ENCODE measurements at regions not wholly inside any gene's neighbourhood (a gene's known extent, or its start where the extent isn't known, plus 50 kb on each side); places are given as distances from the start of the nearest gene placed in this dataset.

DNA sequence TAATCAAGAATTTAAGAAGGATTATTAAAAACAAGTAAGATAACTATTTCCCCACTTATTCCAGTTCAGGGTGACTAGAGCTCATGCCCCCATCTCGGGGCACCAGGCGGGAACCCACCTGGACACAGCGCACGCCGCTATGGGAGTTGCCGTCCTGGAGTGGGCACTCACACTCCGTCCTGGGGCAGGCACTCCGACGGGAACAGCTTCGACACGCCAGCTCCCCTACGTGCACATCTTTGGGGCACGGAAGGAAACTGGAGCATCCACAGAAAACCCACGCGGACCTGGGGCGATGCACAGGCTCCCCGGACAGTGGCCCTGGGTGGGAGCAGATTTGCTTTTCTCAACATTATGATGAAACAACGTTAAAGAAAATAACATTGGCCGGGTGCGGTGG lies 52.0 kb upstream of the GATA5 start:
- DNase-seq (ENCODE audit: low read depth) = no peak

DNA sequence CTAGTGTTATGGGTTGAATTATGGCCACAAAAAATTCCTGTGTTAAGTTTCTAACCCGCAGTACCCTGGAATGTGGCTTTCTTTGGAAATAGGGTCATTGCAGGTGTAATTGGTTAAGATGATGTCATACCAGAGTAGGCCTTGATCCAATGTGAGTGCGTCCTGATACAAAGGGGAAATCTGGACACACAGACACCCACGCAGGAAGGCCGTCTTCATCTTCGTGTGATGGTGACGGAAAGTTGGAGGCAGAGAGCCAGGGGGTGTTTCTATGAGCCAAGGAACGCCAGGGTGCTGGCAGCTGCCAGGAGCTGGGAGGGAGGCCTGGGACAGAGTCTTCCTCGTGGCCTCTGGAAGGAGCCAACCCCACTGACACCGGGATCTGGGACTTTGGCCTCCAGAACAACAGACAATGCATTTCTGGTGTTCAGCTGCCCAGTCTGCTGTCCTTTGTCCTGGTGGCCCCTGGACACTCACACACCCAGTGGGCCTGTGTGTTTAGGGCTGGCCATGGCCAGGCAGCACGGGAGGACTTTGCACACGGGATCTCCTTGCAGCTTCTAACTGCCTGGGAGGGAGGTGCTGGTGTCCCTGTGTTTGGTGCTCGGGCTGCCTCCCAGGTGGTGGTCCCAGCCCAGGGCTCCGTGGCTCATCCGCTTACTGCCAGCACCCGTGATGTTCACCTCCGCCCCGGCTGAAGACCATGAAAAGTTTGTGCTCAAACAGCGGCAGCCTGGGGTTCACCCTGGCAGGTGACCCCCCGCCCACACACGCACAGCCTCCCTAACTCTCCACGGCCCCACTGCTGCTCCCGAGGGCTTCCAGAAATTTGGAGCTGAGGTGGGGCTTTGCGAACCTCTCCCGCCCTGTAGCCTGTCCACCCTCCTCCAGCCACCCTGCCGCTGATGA lies 53.4 kb upstream of the GATA5 start:
- DNase-seq (ENCODE audit: low read depth) = no peak

DNA sequence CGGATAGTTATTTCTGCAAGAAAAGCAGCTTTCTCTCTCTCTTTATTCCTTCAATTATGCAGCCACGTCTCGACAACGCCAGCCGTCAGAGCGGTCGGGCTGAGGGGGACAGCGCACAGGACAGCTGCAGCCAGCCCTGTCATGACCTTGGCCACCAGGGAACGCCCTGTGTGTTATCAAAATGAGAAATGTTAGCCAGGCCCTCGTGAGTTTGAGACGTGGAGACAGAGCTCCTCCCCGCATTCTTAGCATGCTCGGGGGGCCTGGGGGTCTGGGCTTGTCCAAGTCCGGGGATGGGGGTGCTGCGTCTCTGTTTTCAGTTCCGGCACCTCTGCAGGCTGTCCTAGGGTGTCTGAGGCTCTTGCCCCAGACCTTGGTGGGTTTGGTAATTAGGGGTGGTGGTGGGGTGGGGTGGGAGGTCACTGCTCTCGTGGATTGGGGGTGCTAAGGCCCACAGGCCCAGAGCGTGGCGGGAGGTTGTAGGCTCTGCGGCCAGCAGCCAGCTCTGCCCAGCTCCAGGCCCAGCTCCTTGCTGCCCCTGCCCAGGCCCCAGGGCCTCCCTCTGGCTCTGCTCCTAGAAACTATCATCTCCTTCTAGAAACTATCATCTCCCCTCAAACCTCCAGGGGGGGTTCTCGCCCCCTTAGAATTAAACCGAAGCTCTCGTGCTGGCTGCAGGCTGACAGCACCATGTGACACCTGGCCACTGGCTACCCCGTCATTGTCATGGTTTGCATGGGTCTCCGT lies 54.3 kb upstream of the GATA5 start:
- no peak for DNase-seq (ENCODE audit: low read depth)

- DNase-seq (ENCODE audit: low read depth) = no peak
Measured at GRCh38 chr20:62530643-62531032, 54.8 kb upstream of the GATA5 start.

- DNase-seq (ENCODE audit: low read depth) = no peak
Measured at GRCh38 chr20:62531046-62531838, 55.4 kb upstream of the GATA5 start.

- DNase-seq (ENCODE audit: low read depth) = no peak
Measured at GRCh38 chr20:62532921-62533320, 57.1 kb upstream of the GATA5 start.

- no peak for DNase-seq (ENCODE audit: low read depth)
Measured at GRCh38 chr20:62533591-62534495, 58.0 kb upstream of the GATA5 start.

- DNase-seq (ENCODE audit: low read depth) = no peak
Measured at GRCh38 chr20:62534526-62535221, 58.9 kb upstream of the GATA5 start.

- no peak for DNase-seq (ENCODE audit: low read depth)
Measured at GRCh38 chr20:62535282-62535811, 59.6 kb upstream of the GATA5 start.

DNA sequence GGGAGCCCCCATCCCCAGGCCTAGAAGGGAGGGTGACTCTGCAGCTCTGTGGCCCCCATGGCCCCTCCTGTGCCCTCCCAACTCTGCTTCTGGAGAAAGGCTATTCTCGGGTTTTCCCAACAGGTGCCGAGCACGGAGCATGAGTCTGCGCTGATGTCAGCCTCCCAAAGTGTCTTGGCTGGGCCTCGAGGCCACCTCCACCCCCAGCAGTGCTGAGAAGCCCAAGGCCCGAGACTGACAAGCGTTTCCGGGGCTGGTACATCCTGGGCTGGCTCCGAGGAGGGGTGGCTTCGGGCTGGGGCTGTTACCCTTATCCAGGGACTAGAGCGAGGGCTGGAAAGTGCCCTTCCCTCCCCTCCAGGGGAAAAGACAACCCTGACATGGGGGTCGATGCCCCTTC lies 60.2 kb upstream of the GATA5 start:
- no peak for DNase-seq (ENCODE audit: low read depth)

DNA sequence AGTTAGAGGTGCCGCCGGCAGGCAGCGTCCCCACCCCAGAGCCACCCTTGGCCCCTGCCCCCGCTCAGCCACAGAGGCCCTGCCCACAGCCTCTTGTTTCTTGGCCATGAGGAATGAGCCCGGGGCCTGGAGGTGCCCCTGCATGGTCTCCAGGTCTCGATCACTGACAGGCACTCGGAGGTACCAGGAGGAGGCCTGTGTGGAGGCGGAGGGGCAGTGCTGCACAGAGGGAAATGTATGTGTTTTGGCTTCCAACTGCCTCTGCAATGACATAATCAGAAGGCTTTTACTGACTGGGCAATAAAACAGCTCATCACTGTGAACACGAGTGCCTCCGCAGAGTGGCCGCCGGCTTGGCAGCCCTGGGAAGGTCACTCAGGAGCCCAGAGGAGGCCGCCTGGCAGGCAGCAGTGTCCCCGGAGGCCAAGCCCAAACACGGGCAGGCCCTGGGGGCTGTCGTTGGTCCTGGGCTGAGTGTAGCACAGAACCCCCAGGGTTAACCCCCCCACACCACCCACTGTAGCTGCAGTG lies 61.1 kb upstream of the GATA5 start:
- no peak for DNase-seq (ENCODE audit: low read depth)

DNA sequence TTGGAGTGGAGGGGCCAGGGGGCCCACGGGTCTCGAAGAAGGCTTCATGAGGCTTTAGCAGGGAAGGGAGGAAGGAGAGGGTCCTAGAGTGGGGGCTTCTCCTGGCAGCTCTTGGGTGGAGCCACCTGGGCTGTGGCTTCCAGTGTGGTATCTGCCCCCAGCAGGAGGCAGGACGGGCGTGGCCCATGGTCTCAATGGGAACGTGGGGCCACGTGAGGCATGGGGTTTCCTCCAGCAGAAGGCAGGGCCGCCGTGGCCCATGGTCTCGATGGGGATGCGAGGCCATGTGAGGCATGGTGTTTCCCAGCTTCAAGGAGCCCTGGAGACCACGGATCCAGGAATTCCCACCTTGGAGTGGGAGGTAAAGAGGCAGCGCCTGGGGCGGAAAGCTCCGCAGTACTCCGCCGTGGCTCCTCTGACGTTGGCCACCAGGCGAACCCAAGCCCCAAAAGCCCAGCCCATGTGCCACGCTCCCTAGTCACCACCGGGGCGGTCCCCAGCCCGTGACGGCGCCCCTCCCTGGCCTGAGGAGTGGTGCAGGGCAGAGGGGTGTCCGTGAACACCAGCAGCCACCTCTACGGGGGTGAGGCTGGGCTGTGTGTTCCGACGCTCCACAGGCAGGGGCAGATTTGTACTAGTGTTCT lies 62.0 kb upstream of the GATA5 start:
- no peak for DNase-seq (ENCODE audit: low read depth)

- DNase-seq (ENCODE audit: low read depth) = no peak
Measured at GRCh38 chr20:62539198-62540045, 63.6 kb upstream of the GATA5 start.

GRCh38 chr20:62540504-62540903 lies 64.7 kb upstream of the GATA5 start:
- DNase-seq (ENCODE audit: low read depth) = no peak

- DNase-seq (ENCODE audit: low read depth) = no peak
Measured at GRCh38 chr20:62542862-62543261, 67.1 kb upstream of the GATA5 start.

- no peak for DNase-seq (ENCODE audit: low read depth)
Measured at GRCh38 chr20:62543470-62544302, 67.9 kb upstream of the GATA5 start.

GRCh38 chr20:62544505-62545055 lies 68.8 kb upstream of the GATA5 start:
- no peak for DNase-seq (ENCODE audit: low read depth)

GRCh38 chr20:62545271-62545670 lies 69.5 kb upstream of the GATA5 start:
- DNase-seq (ENCODE audit: low read depth) = no peak

Data from GM04503 (cell line).